SK-N-SH treated with all-trans-retinoic acid at 6 μM for 48 hours (cell line): ENCODE measurements at regions not wholly inside any gene's neighbourhood (a gene's known extent, or its start where the extent isn't known, plus 50 kb on each side); places are given as distances from the start of the nearest gene placed in this dataset.

Experiments used
- RARB ChIP-seq: fragments of 250-450 bp; sonication (Bioruptor Pico); IDR thresholded peaks from 2 replicates; pipeline ENCODE4 v1.8.0; 2021; ENCODE audit warnings: mild to moderate bottlenecking, moderate library complexity
- TOX ChIP-seq: fragments of 250-450 bp; sonication (Bioruptor Pico); IDR thresholded peaks from 2 replicates; pipeline ENCODE4 v1.8.0; 2021; ENCODE audit warnings: mild to moderate bottlenecking, moderate library complexity, borderline replicate concordance
- ZNF565 ChIP-seq: fragments of 450-650 bp; formaldehyde crosslinking; conservative IDR thresholded peaks from 2 replicates; pipeline ENCODE4 v1.5.0; 2020; ENCODE audit warnings: low read depth, mild to moderate bottlenecking, moderate library complexity
- TF ChIP-seq, protein P1 (sequence below): fragments of 250-450 bp; sonication (Bioruptor Pico); IDR thresholded peaks from 2 replicates; pipeline ENCODE4 v1.8.0; 2021; ENCODE audit warnings: low read depth, mild to moderate bottlenecking, moderate library complexity, borderline replicate concordance
- TF ChIP-seq, protein P2 (sequence below): fragments of 250-450 bp; sonication (Bioruptor Pico); IDR thresholded peaks from 2 replicates; pipeline ENCODE4 v1.8.0; 2020; ENCODE audit warnings: mild to moderate bottlenecking, moderate library complexity, borderline replicate concordance

DNA sequence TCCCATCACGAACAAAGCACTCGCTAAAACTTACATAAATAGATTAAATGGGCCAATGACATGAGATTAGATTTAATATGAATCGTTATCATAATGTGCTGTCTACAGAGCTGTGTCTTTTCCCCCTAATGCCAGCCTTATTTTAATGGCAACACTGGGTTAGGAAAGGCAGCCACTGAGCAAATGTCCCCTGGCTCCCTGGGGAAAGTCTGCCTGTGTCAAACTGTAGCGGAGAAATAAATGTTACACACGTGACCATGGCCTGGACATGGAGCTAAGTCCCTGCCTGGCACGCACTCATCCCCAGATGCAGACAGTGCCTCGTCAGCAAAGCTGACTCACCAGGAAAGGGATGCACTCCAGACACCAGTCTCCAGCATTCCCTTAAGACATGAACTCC lies 61.3 kb upstream of the SDK2 start:
- TF ChIP-seq TOX (CRISPR knock-in tag): no peak
- TF ChIP-seq, protein P1, sequence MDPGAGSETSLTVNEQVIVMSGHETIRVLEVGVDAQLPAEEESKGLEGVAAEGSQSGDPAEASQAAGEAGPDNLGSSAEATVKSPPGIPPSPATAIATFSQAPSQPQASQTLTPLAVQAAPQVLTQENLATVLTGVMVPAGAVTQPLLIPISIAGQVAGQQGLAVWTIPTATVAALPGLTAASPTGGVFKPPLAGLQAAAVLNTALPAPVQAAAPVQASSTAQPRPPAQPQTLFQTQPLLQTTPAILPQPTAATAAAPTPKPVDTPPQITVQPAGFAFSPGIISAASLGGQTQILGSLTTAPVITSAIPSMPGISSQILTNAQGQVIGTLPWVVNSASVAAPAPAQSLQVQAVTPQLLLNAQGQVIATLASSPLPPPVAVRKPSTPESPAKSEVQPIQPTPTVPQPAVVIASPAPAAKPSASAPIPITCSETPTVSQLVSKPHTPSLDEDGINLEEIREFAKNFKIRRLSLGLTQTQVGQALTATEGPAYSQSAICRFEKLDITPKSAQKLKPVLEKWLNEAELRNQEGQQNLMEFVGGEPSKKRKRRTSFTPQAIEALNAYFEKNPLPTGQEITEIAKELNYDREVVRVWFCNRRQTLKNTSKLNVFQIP (CRISPR knock-in tag): no peak
- TF ChIP-seq ZNF565: 0 out of 2 replicates have a peak, but pooled peaks have one; percentile 21
- TF ChIP-seq RARB (CRISPR knock-in tag): no peak
- TF ChIP-seq, protein P2, sequence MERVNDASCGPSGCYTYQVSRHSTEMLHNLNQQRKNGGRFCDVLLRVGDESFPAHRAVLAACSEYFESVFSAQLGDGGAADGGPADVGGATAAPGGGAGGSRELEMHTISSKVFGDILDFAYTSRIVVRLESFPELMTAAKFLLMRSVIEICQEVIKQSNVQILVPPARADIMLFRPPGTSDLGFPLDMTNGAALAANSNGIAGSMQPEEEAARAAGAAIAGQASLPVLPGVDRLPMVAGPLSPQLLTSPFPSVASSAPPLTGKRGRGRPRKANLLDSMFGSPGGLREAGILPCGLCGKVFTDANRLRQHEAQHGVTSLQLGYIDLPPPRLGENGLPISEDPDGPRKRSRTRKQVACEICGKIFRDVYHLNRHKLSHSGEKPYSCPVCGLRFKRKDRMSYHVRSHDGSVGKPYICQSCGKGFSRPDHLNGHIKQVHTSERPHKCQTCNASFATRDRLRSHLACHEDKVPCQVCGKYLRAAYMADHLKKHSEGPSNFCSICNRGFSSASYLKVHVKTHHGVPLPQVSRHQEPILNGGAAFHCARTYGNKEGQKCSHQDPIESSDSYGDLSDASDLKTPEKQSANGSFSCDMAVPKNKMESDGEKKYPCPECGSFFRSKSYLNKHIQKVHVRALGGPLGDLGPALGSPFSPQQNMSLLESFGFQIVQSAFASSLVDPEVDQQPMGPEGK (CRISPR knock-in tag): no peak
